H9 (cell line): ENCODE measurements at regions not wholly inside any gene's neighbourhood (a gene's known extent, or its start where the extent isn't known, plus 50 kb on each side); places are given as distances from the start of the nearest gene placed in this dataset.

Experiments
- DNase-seq: peaks from one replicate; pipeline ENCODE4 v3.0.0-alpha.2; 2017
- H2AFZ ChIP-seq: one replicate; pipeline ENCODE4 v1.6.1; 2013; ENCODE audit warnings: mild to moderate bottlenecking, low read length, control low read depth, moderate library complexity
- H2AK5ac ChIP-seq: 2 replicates; pipeline ENCODE4 v1.6.1; 2013; ENCODE audit warnings: low read length, control low read depth, mixed read lengths; ENCODE audit not compliant: insufficient read length
- H2BK120ac ChIP-seq: one replicate; pipeline ENCODE4 v1.6.1; 2013; ENCODE audit warnings: low read depth, mild to moderate bottlenecking, low read length, control low read depth, inconsistent platforms; ENCODE audit not compliant: poor library complexity, severe bottlenecking
- H2BK12ac ChIP-seq: 2 replicates; pipeline ENCODE4 v1.6.1; 2013; ENCODE audit warnings: low read length, control low read depth, mixed read lengths, low read depth; ENCODE audit not compliant: insufficient read length
- H2BK15ac ChIP-seq: 2 replicates; pipeline ENCODE4 v1.6.1; 2013; ENCODE audit warnings: low read depth, low read length, control low read depth
- H2BK20ac ChIP-seq: one replicate; pipeline ENCODE4 v1.6.1; 2013; ENCODE audit warnings: low read depth, mild to moderate bottlenecking, low read length, control low read depth, inconsistent platforms; ENCODE audit not compliant: poor library complexity, severe bottlenecking
- H2BK5ac ChIP-seq: 2 replicates; pipeline ENCODE4 v1.6.1; 2013; ENCODE audit warnings: low read length, control low read depth, mixed read lengths; ENCODE audit not compliant: insufficient read length
- H3K14ac ChIP-seq: 2 replicates; pipeline ENCODE4 v1.6.1; 2013; ENCODE audit warnings: low read length, control low read depth; ENCODE audit not compliant: insufficient read depth
- H3K18ac ChIP-seq: 2 replicates; pipeline ENCODE4 v1.6.1; 2013; ENCODE audit warnings: low read depth, mild to moderate bottlenecking, mixed read lengths, low read length, control low read depth; ENCODE audit not compliant: insufficient read length
- H3K23ac ChIP-seq: 2 replicates; pipeline ENCODE4 v1.6.1; 2013; ENCODE audit warnings: low read length, control low read depth, mixed read lengths, low read depth; ENCODE audit not compliant: insufficient read length
- H3K23me2 ChIP-seq: 2 replicates; pipeline ENCODE4 v1.6.1; 2013; ENCODE audit warnings: low read depth, mild to moderate bottlenecking, mixed read lengths, low read length, control low read depth; ENCODE audit not compliant: insufficient read length, poor library complexity, severe bottlenecking
- H3K27ac ChIP-seq: 2 replicates; pipeline ENCODE4 v1.5.1; 2013; ENCODE audit warnings: low read length, control low read depth, mixed read lengths, low read depth; ENCODE audit not compliant: insufficient read length
- H3K27me3 ChIP-seq: 2 replicates; pipeline ENCODE4 v1.6.1; 2013; ENCODE audit warnings: low read length, control low read depth, inconsistent platforms; ENCODE audit not compliant: insufficient read depth
- H3K4ac ChIP-seq: 2 replicates; pipeline ENCODE4 v1.6.1; 2013; ENCODE audit warnings: low read depth, mild to moderate bottlenecking, control low read depth, inconsistent platforms, low read length, moderate library complexity
- H3K4me1 ChIP-seq: 2 replicates; pipeline ENCODE4 v1.6.1; 2013; ENCODE audit warnings: low read length, control low read depth, inconsistent platforms; ENCODE audit not compliant: insufficient read depth
- H3K4me2 ChIP-seq: 2 replicates; pipeline ENCODE4 v1.6.1; 2013; ENCODE audit warnings: low read length, control low read depth, mixed read lengths; ENCODE audit not compliant: insufficient read length, insufficient read depth
- H3K56ac ChIP-seq: 2 replicates; pipeline ENCODE4 v1.6.1; 2013; ENCODE audit warnings: low read depth, mild to moderate bottlenecking, mixed read lengths, low read length, control low read depth; ENCODE audit not compliant: insufficient read length
- H3K79me1 ChIP-seq: 2 replicates; pipeline ENCODE4 v1.6.1; 2013; ENCODE audit warnings: low read depth, mild to moderate bottlenecking, moderate library complexity, low read length, control low read depth, inconsistent platforms; ENCODE audit not compliant: insufficient read depth, poor library complexity, severe bottlenecking
- H3K79me2 ChIP-seq: 2 replicates; pipeline ENCODE4 v1.6.1; 2013; ENCODE audit warnings: low read length, control low read depth, inconsistent platforms; ENCODE audit not compliant: insufficient read depth
- H3K9ac ChIP-seq: 2 replicates; pipeline ENCODE4 v1.6.1; 2013; ENCODE audit warnings: low read length, control low read depth, mixed read lengths; ENCODE audit not compliant: insufficient read length; ENCODE audit errors: extremely low read depth
- H3K9me3 ChIP-seq: one replicate; pipeline ENCODE4 v1.6.1; 2013; ENCODE audit warnings: low read depth, low read length, inconsistent platforms; ENCODE audit not compliant: control insufficient read depth
- H3T11ph ChIP-seq: one replicate; pipeline ENCODE4 v1.6.1; 2013; ENCODE audit warnings: mild to moderate bottlenecking, low read length, control low read depth, inconsistent platforms
- H4K20me1 ChIP-seq: one replicate; pipeline ENCODE4 v1.6.1; 2013; ENCODE audit not compliant: control insufficient read depth, insufficient read length, insufficient read depth
- H4K5ac ChIP-seq: 2 replicates; pipeline ENCODE4 v1.6.1; 2013; ENCODE audit warnings: low read depth, mild to moderate bottlenecking, mixed read lengths, low read length, control low read depth; ENCODE audit not compliant: insufficient read length
- H4K8ac ChIP-seq: replicated peaks from 2 replicates; pipeline ENCODE4 v1.6.1; 2013; ENCODE audit warnings: low read length, control low read depth, mixed read lengths, low read depth; ENCODE audit not compliant: insufficient read length
- H4K91ac ChIP-seq: 2 replicates; pipeline ENCODE4 v1.6.1; 2013; ENCODE audit warnings: low read depth, mild to moderate bottlenecking, moderate library complexity, mixed read lengths, low read length, control low read depth; ENCODE audit not compliant: insufficient read length
- H3K27ac Mint-ChIP-seq, 3 experiments: 2 replicates in 2 of 3; 3 replicates in 1 of 3; pipeline ENCODE4 v1.8.0; 2020 to 2021; ENCODE audit warnings: mixed read lengths in 3 of 3, mild to moderate bottlenecking in 1 of 3, moderate library complexity in 1 of 3
- H3K27me3 Mint-ChIP-seq: 2 replicates; pipeline ENCODE4 v1.8.0; 2021; ENCODE audit warnings: low read depth, mild to moderate bottlenecking, moderate library complexity, mixed read lengths
- H3K36me3 Mint-ChIP-seq, 3 experiments: 2 replicates in 2 of 3; 3 replicates in 1 of 3; pipeline ENCODE4 v1.8.0; 2020 to 2021; ENCODE audit warnings: low read depth in 3 of 3, mixed read lengths in 3 of 3; ENCODE audit not compliant: insufficient read depth in 1 of 3
- H3K4me1 Mint-ChIP-seq, 2 experiments: 2 replicates each; pipeline ENCODE4 v1.8.0; 2020; ENCODE audit warnings: mixed read lengths in 2 of 2
- H3K4me3 Mint-ChIP-seq, 2 experiments: 2 replicates in 1 of 2; 3 replicates in 1 of 2; pipeline ENCODE4 v1.8.0; 2020 to 2021; ENCODE audit warnings: mild to moderate bottlenecking in 2 of 2, mixed read lengths in 2 of 2, moderate library complexity in 1 of 2
- H3K9me3 Mint-ChIP-seq, 2 experiments: 2 replicates in 1 of 2; 3 replicates in 1 of 2; pipeline ENCODE4 v1.8.0; 2020; ENCODE audit warnings: mild to moderate bottlenecking in 2 of 2, mixed read lengths in 2 of 2, moderate library complexity in 1 of 2
- WGBS: extraction: QIAGEN DNeasy Blood & Tissue Kit; methylation state at CpG from one replicate; pipeline ENCODE4 v1.1.7; 2013; ENCODE audit warnings: missing lambda C conversion rate, low lambda C conversion rate, mixed read lengths; ENCODE audit not compliant: insufficient read length; ENCODE audit errors: extremely low coverage; 5-methylcytosine and 5-hydroxymethylcytosine counted together
- TF ChIP-seq, protein P1 (sequence below): fragments of 200-600 bp; sonication (generic); conservative IDR thresholded peaks from 3 replicates; pipeline ENCODE4 v1.8.0; 2021; ENCODE audit warnings: antibody characterized with exemption, mild to moderate bottlenecking

DNA sequence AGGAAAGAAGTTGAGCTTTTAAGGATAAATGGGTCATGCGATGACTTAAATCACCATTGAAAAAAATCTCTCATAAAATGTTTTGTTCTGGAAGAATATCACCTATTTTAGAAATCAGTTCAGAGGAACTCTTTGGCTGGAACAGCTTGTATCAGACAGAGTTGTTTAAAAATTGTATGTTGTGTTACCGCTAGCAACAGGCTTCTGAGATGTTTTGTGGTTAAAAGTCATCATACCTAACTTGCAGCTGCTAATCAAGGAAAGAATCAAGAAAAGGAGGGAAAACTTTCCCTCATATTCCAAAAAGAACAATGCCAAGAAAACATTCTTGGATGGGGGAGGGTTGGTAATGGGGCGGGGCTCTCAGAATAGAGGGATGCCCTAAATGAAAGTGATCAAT is 220.7 kb upstream of the CITED2 start:
- no peaks in the 10 kb centered on the region for H3K36me3 Mint-ChIP-seq
- H2BK5ac ChIP-seq, result no peak overlapping the region
- no peak overlapping the region for H3K18ac ChIP-seq
- H4K20me1 ChIP-seq, result no peaks in the 10 kb centered on the region
- no peak overlapping the region for H2BK120ac ChIP-seq
- H4K8ac ChIP-seq, result no peak overlapping the region
- WGBS, result no CpG with 5 or more reads among the region's 3 CpGs
- H2AK5ac ChIP-seq, result no peak overlapping the region
- H3K4ac ChIP-seq, result no peak overlapping the region
- H3K4me3 Mint-ChIP-seq, result no peak overlapping the region
- no peak overlapping the region for H4K5ac ChIP-seq
- H3K79me1 ChIP-seq, result no peaks in the 10 kb centered on the region
- no peak overlapping the region for H3K14ac ChIP-seq
- H3K4me1 ChIP-seq, result no peaks in the 10 kb centered on the region; the same call in 1 of the 2 replicates
- no peaks in the 10 kb centered on the region; a peak in 1 of 5 replicates for H3K9me3 Mint-ChIP-seq
- H3K27me3 Mint-ChIP-seq, result no peaks in the 10 kb centered on the region
- no peaks in the 10 kb centered on the region for H3K9me3 ChIP-seq
- no peak overlapping the region for H2BK15ac ChIP-seq
- peaks cover 27 to 36% of the 10 kb centered on the region in 2 experiments for H3K4me1 Mint-ChIP-seq
- H3K27me3 ChIP-seq, result no peaks in the 10 kb centered on the region
- TF ChIP-seq, protein P1, sequence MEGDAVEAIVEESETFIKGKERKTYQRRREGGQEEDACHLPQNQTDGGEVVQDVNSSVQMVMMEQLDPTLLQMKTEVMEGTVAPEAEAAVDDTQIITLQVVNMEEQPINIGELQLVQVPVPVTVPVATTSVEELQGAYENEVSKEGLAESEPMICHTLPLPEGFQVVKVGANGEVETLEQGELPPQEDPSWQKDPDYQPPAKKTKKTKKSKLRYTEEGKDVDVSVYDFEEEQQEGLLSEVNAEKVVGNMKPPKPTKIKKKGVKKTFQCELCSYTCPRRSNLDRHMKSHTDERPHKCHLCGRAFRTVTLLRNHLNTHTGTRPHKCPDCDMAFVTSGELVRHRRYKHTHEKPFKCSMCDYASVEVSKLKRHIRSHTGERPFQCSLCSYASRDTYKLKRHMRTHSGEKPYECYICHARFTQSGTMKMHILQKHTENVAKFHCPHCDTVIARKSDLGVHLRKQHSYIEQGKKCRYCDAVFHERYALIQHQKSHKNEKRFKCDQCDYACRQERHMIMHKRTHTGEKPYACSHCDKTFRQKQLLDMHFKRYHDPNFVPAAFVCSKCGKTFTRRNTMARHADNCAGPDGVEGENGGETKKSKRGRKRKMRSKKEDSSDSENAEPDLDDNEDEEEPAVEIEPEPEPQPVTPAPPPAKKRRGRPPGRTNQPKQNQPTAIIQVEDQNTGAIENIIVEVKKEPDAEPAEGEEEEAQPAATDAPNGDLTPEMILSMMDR, result no peak
- no peak overlapping the region for H2AFZ ChIP-seq
- no peak overlapping the region for H2BK12ac ChIP-seq
- no peak overlapping the region for H3K4me2 ChIP-seq
- H3T11ph ChIP-seq, result no peak overlapping the region
- no peak for DNase-seq
- no peaks in the 10 kb centered on the region for H3K79me2 ChIP-seq
- no peak overlapping the region for H2BK20ac ChIP-seq
- no peaks in the 10 kb centered on the region for H3K23me2 ChIP-seq
- H3K56ac ChIP-seq, result no peak overlapping the region
- H3K23ac ChIP-seq, result no peak overlapping the region
- H3K9ac ChIP-seq, result no peak overlapping the region
- no peak overlapping the region for H4K91ac ChIP-seq
- no peak overlapping the region for H3K27ac ChIP-seq
- H3K27ac Mint-ChIP-seq, result no peak overlapping the region; a peak in 1 of 7 replicates
